ELR (cell line): ENCODE measurements at regions not wholly inside any gene's neighbourhood (a gene's known extent, or its start where the extent isn't known, plus 50 kb on each side); places are given as distances from the start of the nearest gene placed in this dataset.

ENCODE experiments used
- DNase-seq: peaks from one replicate; pipeline ENCODE4 v3.0.0-alpha.2; 2015; ENCODE audit warnings: low read depth

GRCh38 chr21:25139414-25139813, 467.9 kb downstream of the MRPL39 start:
- DNase-seq, result no peak

DNA sequence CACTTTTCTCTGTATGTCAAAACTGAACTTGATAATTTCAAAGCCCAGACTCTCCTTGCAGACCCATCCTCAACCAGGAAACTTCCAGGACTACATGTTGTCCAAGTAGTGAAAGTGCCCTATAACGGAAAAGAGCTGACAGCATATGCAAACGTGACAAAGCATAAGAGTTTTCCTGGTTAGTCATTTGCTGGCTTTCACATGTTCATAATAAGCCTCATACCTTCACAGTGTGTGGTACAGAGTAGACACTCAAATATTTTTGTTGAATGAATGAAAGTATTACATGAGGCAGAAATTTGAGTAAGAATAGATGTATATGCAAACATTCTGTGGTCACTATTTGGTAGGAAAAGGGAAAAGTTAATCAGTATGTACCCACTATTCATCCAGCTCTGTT, 473.3 kb downstream of the MRPL39 start:
- peak; percentile 67 for DNase-seq

DNA sequence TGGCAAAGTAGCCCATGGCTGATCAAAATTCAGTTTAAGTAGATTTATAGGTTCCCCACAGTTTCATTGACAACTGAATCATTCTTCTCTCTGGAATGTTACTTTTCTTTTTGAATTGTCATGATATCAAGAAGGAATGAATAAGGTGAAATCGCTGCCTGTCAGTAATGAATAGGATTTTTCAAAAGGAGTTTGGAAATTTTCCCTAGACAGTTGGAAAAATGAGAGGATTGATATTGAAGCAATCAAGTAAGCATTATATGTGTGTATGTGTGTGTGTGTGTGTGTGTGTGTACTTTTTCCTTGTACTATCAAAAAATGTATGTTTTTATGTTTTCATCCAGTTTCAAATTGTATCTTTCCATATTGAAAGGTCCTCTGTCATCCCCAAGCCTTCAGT, 479.5 kb downstream of the MRPL39 start:
- DNase-seq, result no peak

GRCh38 chr21:25127007-25127406, 480.3 kb downstream of the MRPL39 start:
- no peak for DNase-seq

- DNase-seq, result no peak
Measured at GRCh38 chr21:25126564-25126963, 480.7 kb downstream of the MRPL39 start.

DNA sequence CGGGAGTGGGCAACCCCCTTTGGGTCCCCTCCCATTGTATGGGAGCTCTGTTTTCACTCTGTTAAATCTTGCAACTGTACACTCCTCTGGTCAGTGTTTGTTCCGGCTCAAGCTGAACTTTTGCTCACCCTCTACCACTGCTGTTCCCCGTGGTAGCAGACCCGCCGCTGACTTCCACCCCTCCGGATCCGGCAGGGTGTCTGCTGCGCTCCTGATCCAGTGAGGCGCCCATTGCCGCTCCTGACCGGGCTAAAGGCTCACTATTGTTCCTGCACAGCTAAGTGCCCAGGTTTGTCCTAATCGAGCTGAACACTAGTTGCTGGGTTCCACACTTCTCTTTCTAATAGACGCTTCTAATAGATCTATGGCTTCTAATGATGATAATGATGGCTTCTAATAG, 488.6 kb downstream of the MRPL39 start:
- no peak for DNase-seq

- no peak for DNase-seq
Measured at GRCh38 chr21:25115021-25115420, 492.3 kb downstream of the MRPL39 start.

- DNase-seq, result peak; percentile 73
Measured at GRCh38 chr21:25107708-25108107, 499.6 kb downstream of the MRPL39 start.

GRCh38 chr21:25103500-25104207, 503.6 kb downstream of the MRPL39 start:
- peak; percentile 2 for DNase-seq

GRCh38 chr21:25097648-25098047, 509.6 kb downstream of the MRPL39 start:
- DNase-seq, result no peak

GRCh38 chr21:25094695-25095094, 512.6 kb downstream of the MRPL39 start:
- DNase-seq, result no peak

DNA sequence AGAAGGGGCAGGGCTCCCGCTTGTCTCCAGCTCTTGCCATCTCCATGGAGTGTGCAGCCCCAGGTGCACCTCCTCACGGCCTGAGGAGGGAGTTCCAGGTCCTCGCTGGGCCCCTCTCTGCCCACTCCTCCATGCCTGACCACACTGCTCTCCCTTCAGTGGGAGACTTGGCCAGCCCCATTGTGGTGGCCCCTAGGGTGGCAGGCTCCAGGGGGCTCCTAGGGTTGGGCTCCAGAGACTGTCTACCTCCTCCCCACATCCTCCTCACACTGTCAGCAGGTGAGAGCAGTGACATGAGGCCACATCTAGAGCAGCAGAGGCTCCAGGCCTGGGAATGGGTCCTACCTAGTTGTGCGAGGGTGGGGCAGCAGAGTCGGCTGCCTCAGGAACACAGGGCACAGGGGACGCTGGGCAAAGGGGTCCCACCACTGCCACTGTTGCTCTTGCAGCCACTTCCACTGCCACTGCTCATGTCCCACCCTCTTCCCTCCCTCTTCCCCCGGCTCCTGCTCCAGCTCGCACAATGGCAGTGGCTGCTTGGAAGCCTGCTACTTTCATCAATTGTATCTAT, 514.8 kb downstream of the MRPL39 start:
- no peak for DNase-seq

GRCh38 chr21:25081096-25081495, 526.2 kb downstream of the MRPL39 start:
- DNase-seq, result peak; percentile 36

GRCh38 chr21:25080661-25081060, 526.6 kb downstream of the MRPL39 start:
- peak; percentile 44 for DNase-seq

DNA sequence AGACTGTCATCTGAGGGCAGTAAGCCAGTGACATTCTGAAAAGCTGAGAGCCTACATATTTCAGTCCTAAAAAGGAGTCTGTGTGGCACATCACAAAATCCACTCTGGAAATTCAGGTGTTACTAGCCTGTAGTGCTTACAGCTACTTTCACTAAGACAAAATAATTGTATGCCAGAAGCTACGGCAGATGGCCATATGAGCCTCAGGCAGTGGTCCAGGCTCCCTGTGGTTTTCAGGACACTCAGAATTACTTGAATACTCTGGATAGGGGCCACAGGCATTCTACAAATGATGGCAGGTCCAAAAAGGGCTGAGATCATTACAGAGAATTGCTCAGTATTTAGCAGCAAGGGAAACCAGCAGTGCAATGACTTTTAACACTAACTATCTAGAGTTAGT, 527.1 kb downstream of the MRPL39 start:
- no peak for DNase-seq

- no peak for DNase-seq
Measured at GRCh38 chr21:25079053-25079452, 528.2 kb downstream of the MRPL39 start.

- DNase-seq, result peak; percentile 5
Measured at GRCh38 chr21:25062061-25062460, 545.2 kb downstream of the MRPL39 start.

- no peak for DNase-seq
Measured at GRCh38 chr21:25054689-25055088, 552.6 kb downstream of the MRPL39 start.

GRCh38 chr21:25039461-25040380, 567.6 kb downstream of the MRPL39 start:
- DNase-seq, result peak; percentile 48

- DNase-seq, result no peak
Measured at GRCh38 chr21:25036775-25037174, 570.5 kb downstream of the MRPL39 start.

DNA sequence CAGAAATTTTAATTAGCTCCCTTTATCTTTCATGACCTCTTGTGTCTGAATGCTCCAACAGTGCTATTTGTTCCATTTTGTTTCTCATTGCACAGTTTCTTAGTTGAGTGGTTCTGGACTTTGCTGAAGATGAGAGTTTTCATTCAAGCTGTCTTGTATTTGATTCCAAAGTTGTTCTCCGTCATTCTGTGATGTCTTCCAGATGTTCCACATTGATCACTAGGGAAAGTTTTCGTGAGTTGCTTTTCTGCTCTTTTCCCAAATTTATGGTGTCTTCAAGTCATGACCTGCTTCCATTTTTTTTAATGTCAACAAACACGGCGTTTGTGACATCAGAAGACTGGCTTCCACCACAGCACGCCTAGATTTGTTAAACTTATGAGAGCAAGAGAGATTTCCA, 575.5 kb downstream of the MRPL39 start:
- DNase-seq, result no peak

DNA sequence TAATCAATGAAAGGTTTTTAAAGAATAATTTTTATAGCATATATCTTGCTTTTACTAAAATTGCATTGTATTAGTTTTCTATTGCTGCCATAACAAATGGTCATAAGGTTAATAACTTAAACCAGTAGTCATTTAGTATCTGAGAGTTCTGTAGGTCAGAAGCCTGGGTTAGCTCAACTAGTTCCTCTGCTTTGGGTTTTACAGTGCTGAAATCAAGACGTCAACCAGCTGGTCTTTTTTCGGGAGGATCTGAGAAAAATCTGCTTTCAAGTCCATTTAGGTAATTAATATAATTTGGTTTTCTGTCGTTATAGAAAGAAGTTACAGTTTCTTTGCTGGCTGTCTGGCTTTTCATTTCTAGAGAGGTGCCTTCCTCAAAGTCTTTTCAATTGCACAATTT, 577.7 kb downstream of the MRPL39 start:
- no peak for DNase-seq

GRCh38 chr21:25025596-25025995, 581.7 kb downstream of the MRPL39 start:
- DNase-seq, result no peak
